ENCODE measurements at regions not wholly inside any gene's neighbourhood (a gene's known extent, or its start where the extent isn't known, plus 50 kb on each side); places are given as distances from the start of the nearest gene placed in this dataset.

- BruUV-seq (replicated peaks) = no TSS peak
- Histone ChIP-seq H3K79me2 (ENCODE audit: insufficient read depth, low read length) (no peaks in the 10 kb centered on the region), H3K4me2 (ENCODE audit: low read length) (no peak overlapping the region), H4K20me1 (ENCODE audit: insufficient read depth) (no peaks in the 10 kb centered on the region), H2AFZ (ENCODE audit: low read depth, low read length, poor library complexity, severe bottlenecking) (no peak overlapping the region), H3K27me3 (ENCODE audit: insufficient read depth, low read length) (no peaks in the 10 kb centered on the region), H3K36me3 (ENCODE audit: control insufficient read depth in 1 of 2, insufficient read depth in 2 of 2, low read length in 2 of 2) (no peaks in the 10 kb centered on the region), H3K9ac (ENCODE audit: low read length) (no peak overlapping the region), H3K4me1 (ENCODE audit: control insufficient read depth in 1 of 2, insufficient read depth in 2 of 2, low read length in 2 of 2) (no peaks in the 10 kb centered on the region), H3K9me2 (ENCODE audit: insufficient read depth) (no peaks in the 10 kb centered on the region), H3K27ac (ENCODE audit: low read depth, low read length) (no peak overlapping the region), H3K4me3 (replicated peaks in 1 of 2; ENCODE audit: low read depth in 1 of 2, low read length in 2 of 2) (no peak overlapping the region), H3K9me3 (ENCODE audit: control insufficient read depth in 1 of 2, insufficient read depth in 1 of 2, low read depth in 1 of 2, low read length in 2 of 2) (no peaks in the 10 kb centered on the region)
- TF ChIP-seq ZBTB33 (IDR thresholded peaks at IDR 0.05; ENCODE audit: extremely low read depth, insufficient replicate concordance, low read length) = no peak
- TF ChIP-seq CBX3 (IDR thresholded peaks at IDR 0.05; ENCODE audit: low read depth) = no peak
- TF ChIP-seq ATF3 (IDR thresholded peaks at IDR 0.05) = no peak
- TF ChIP-seq EZH2 (IDR thresholded peaks at IDR 0.05) = no peak
- no peak for TF ChIP-seq EZH2phosphoT487 (IDR thresholded peaks at IDR 0.05; ENCODE audit: borderline replicate concordance)
- TF ChIP-seq ELF1 (IDR thresholded peaks at IDR 0.05; ENCODE audit: borderline replicate concordance, low read depth) = no peak
- no peak for TF ChIP-seq CTCF (IDR thresholded peaks at IDR 0.05 in 2 of 3, conservative IDR thresholded peaks at IDR 0.05 in 1 of 3; ENCODE audit: borderline replicate concordance in 1 of 3, insufficient read depth in 1 of 3, low read depth in 2 of 3, low read length in 2 of 3)
- no peak for TF ChIP-seq TCF7L2 (IDR thresholded peaks at IDR 0.05; ENCODE audit: borderline replicate concordance, extremely low read depth, insufficient read depth, insufficient read length)
- no peak for TF ChIP-seq ZFX (IDR thresholded peaks at IDR 0.05)
- ATAC-seq (no peak), DNase-seq (ENCODE audit: low read depth, low spot score) (no peak)
- ChIA-PET POLR2A (no interaction called here), RAD21 (ENCODE audit: low non-redundant PET in 1 of 2, low total read pairs in 2 of 2, uncharacterized antibody in 2 of 2, unreplicated experiment in 2 of 2) (no interaction called here), CTCF (no interaction called here)
- intact Hi-C loops (cut with micrococcal nuclease) = loop anchor here (2.0 kb wide), 1 partner anchor 1639 kb away; no protein-coding TSS in a partner anchor
These were observed 1586.6 kb downstream of the SI start for GRCh38 chr3:163491714-163492113.

Data from HCT116 (cell line).